ENCODE measurements at regions not wholly inside any gene's neighbourhood (a gene's known extent, or its start where the extent isn't known, plus 50 kb on each side); places are given as distances from the start of the nearest gene placed in this dataset.

DNA sequence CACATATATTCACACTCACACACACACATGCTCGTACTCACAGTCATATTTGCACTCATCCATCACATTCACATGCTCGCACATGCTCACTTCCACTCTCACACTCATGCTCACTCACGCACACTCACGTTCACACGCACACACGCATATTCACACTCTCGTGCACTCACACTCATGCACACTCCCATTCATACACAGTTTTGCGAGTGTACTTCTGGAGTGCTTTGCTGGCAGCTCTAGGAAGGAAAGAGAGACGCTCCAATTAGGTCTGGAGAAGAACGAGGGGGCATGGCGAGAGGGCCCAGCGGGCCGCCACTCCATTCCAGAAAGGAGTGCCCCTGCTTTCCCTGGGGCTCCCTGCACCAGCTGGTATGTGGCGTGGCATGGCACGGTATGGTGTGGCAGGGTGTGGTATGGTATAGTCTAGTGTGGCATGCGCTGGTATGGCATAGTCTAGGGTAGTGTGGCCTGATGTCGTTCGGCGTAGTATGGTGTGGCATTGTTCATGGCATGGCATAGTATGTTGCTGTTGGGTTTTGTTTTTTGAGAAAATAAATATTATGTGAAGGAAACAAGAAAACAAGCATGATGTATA, 216.8 kb upstream of the CDYL start:
- no peak for TF ChIP-seq HDGF (IDR thresholded peaks at IDR 0.05; ENCODE audit: borderline replicate concordance)
- TF ChIP-seq NFRKB (IDR thresholded peaks at IDR 0.05), result no peak
- TF ChIP-seq SP1 (IDR thresholded peaks at IDR 0.05), result no peak
- TF ChIP-seq FOXK2 (IDR thresholded peaks at IDR 0.05), result no peak
- no peak for TF ChIP-seq TARDBP (IDR thresholded peaks at IDR 0.05)
- TF ChIP-seq SUZ12 (IDR thresholded peaks at IDR 0.05), result no peak
- TF ChIP-seq PKNOX1 (IDR thresholded peaks at IDR 0.05), result no peak
- no peak for TF ChIP-seq ARNT (IDR thresholded peaks at IDR 0.05)
- no peak for TF ChIP-seq L3MBTL2 (conservative IDR thresholded peaks at IDR 0.05)
- no peak for TF ChIP-seq ZNF384 (IDR thresholded peaks at IDR 0.05)
- no peak for TF ChIP-seq FOXM1 (IDR thresholded peaks at IDR 0.05; ENCODE audit: borderline replicate concordance)

Data from HEK293T (cell line).